Fibroblast of skin of left biceps (primary cell): ENCODE measurements at regions not wholly inside any gene's neighbourhood (a gene's known extent, or its start where the extent isn't known, plus 50 kb on each side); places are given as distances from the start of the nearest gene placed in this dataset.
A peak's percentile ranks its signal among the peaks of the same experiment; 100 is the strongest.
"Not testable (repeated sequence)": the region's sequence is repeated elsewhere in the genome, so short reads cannot be mapped to it uniquely, and the experiment has no call there.

Source experiments
- DNase-seq, 2 experiments: peaks; one replicate each; pipeline ENCODE4 v3.0.0-alpha.2; 2013; ENCODE audit warnings: low read depth in 2 of 2

- DNase-seq: no peak
Observed at GRCh38 chrX:47776292-47777006, 60.3 kb upstream of the ZNF81 start.

GRCh38 chrX:47772764-47773163 is 63.9 kb upstream of the ZNF81 start:
- DNase-seq: no peak

GRCh38 chrX:47771473-47771872 is 65.2 kb upstream of the ZNF81 start:
- DNase-seq: no peak

GRCh38 chrX:47762826-47763225 is 73.9 kb upstream of the ZNF81 start:
- not testable (repeated sequence) for DNase-seq

- DNase-seq: no peak
Observed at GRCh38 chrX:47752685-47753084, 84.0 kb upstream of the ZNF81 start.

- no peak for DNase-seq
Observed at GRCh38 chrX:47751670-47752069, 85.0 kb upstream of the ZNF81 start.

- DNase-seq: no peak
Observed at GRCh38 chrX:47749185-47749967, 87.3 kb upstream of the ZNF81 start.

GRCh38 chrX:47748576-47748975 is 88.1 kb upstream of the ZNF81 start:
- no peak for DNase-seq

- no peak for DNase-seq
Observed at GRCh38 chrX:47746446-47746845, 87.5 kb upstream of the UXT start.

GRCh38 chrX:47745416-47745815 is 86.4 kb upstream of the UXT start:
- DNase-seq: no peak

- DNase-seq: peak in 1 of 2 experiments; percentile 9
Observed at GRCh38 chrX:47743504-47743903, 84.5 kb upstream of the UXT start.

GRCh38 chrX:47738870-47739269 is 79.9 kb upstream of the UXT start:
- DNase-seq: not testable (repeated sequence)

- no peak for DNase-seq
Observed at GRCh38 chrX:47723689-47724088, 64.7 kb upstream of the UXT start.

GRCh38 chrX:47723083-47723482 is 64.1 kb upstream of the UXT start:
- no peak for DNase-seq

- DNase-seq: no peak
Observed at GRCh38 chrX:47722260-47722659, 63.3 kb upstream of the UXT start.

GRCh38 chrX:47715078-47715477 is 56.1 kb upstream of the UXT start:
- DNase-seq: not testable (repeated sequence)

GRCh38 chrX:47712675-47713074 is 53.7 kb upstream of the UXT start:
- DNase-seq: not testable (repeated sequence)

GRCh38 chrX:47710252-47710651 is 51.3 kb upstream of the UXT start:
- no peak for DNase-seq
